GM21529 (cell line): ENCODE measurements at regions not wholly inside any gene's neighbourhood (a gene's known extent, or its start where the extent isn't known, plus 50 kb on each side); places are given as distances from the start of the nearest gene placed in this dataset.

Source experiments
- ATAC-seq: cut with Tn5 transposase; IDR thresholded peaks from one replicate; pipeline ENCODE4 v1.9.1; 2021; ENCODE audit not compliant: unreplicated experiment

DNA sequence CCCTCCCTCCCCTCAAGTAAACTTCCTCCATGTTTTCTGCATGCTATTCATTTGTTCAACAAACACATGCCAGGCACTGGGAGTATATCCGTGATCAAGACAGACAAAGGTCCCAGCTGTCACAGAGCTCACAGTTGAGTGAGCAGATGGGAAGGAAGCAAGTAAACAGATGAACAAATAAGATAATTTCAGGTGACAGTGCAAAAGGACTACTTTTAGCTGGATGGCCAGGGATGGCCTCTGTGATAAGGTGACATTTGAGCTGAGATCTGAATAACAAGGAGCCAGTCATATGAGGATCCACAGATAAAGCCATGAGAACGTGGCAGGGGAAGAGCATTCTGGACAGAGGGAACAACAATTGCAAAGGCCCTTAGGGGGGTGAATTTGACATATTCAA, 121.7 kb upstream of the RAD23B start:
- ATAC-seq: no peak

DNA sequence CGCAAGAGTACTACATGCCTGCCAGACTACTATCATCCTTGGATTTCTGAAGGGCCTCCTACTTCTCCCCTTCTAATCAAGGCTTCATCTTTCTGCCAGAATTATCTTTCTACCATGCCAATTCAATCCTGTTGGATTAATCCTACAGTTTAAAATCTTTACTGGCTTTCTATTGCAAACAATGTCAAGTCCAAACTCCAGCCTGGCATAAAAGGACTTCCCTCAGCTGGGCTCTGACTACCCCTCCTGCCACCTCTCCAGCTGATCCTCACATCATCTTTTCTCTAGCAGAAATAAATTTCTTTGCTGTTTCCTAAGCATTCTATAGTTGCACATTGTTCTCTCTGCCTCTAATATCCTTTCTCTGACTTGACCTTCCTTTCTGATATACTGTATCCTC, 119.7 kb upstream of the RAD23B start:
- no peak for ATAC-seq

DNA sequence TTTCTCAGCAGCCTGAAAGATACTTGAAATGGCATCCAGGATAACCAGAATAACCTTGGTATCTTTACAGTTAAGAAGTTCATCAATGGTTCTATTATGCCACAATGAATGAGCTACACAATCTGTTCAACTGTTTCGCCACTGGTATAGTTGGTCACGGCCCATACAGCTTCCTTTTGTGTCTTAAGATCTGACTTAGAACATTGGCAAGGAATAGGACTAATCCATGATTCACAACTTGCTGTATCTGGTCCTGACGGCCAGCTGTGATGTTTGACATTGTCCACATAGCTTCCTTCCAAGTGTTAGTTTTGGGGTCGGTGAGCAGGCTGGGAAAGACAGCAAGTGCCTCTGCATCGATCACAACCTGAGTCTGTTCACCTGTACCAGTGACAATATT, 113.3 kb upstream of the RAD23B start:
- no peak for ATAC-seq

DNA sequence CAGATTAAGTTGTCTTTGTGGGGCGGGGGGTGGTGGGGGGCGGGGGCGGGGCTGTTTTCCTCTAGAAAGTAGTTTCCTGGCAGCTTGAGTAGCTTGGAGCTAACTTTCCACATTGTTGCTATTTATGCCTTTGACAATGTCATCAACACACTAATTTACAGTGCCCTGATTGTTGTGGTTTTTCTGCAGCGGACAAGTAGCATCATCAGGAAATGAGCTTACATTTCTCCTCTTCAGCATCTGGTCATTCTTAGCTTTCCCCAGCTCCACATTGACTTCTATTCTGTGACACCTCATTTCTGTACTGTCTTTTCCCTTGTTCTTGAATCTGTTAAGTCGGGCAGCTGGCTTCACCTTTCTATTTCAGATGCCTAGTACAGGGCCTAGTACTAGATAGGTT, 112.3 kb upstream of the RAD23B start:
- no peak for ATAC-seq

DNA sequence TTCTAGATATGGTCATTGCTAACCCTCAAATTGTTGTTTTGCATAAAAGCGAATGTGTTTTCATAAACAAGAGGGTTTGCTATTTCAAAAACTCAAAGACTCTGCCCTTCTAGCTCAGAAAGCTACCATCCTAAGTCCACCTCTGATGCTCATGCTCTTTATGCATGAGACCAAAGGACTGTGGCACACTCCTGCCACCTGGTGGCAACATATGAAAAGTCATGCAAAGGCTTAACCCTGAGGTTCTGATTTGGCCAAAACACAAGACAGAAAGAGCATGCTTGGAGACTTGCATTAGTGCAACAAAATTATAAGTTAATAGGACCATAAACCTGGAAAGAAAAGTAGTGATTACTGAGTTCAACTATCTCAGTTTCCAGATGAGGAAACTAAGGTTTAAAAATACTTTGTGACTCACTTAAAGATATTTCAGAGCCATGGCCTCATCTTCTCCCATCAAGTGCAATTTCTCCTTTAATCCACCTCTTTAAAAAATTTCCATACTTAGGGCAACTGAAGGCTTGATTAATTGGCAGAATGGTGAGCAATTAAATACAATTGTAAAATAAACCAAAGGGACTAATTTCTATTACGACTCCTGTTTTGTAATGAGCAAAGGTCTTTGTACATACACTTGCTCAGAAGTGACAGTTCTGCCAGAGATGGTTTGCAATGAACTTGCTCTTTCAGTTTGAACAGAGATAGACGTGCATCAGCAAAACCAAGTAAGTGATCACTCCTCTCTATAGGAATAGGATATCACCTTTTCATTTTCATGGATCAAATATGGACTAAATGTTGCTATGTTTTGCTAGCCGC, 110.7 kb upstream of the RAD23B start:
- peak; percentile 65 for ATAC-seq

DNA sequence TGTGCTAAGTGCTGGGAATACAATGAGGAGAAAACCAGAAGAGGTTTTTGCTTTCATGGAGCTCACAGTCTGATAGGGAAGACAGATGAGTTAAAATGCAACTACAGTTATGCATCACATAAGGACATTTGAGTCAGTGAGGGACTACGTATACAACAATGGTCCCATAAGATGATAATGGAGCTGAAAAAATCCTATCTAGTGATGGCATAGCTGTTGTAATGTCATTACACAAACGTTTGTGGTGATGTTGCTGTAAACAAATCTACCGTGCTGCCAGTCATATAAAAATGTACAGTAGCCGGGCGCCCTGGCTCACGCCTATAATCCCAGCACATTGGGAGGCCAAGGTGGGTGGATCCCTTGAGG, 110.1 kb upstream of the RAD23B start:
- peak; percentile 61 for ATAC-seq

DNA sequence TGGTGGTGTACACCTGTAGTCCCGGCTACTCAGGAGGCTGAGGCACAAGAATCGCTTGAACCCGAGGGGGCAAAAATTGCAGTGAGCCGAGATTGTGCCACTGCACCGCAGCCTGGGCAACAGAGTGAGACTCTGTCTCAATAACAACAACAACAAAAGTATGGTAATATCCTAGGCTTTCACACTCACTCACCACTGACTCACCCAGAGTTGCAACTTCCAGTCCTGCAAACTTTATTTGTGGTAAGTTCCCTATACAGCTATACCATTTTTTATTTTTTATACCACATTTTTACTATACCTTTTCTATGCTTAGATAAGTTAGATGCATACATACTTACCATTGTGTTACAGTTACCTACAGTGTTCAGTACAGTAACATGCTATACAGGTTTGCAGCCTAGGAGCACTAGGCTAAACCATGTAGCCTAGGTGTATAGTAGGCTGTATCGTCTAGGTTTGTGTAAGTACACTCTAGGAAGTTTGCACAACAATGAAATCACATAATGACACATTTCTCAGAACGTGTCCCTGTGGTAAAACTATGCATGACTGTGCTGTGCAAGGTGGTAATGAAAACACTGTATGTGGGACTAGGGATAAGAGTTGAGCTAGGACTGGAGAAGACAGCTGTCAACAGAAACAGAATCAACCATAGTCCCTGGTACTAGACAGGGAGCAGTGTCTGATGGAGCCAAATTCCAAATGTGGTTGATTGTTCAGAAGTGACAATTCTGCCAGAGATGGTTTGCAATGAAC, 109.5 kb upstream of the RAD23B start:
- ATAC-seq: no peak

DNA sequence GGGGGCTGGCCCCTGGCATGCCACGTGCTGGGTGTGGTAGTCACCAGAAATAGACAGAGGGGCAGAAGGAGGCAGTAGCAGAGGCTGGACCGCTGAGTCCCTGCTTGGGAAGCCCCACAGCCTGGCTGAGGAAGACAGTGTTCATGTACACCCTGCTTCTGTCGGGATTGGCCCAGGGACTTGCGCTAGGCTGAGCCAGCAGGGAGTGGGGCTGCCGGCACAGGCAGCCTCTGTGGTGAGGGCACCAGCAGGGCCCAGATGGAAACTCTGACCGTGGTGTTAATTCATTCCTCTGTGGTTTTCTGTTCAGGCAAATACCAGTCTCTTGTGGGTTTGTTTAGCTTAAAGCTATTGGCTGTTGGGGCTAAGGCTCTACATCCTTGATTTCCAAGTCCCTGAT, 108.6 kb upstream of the RAD23B start:
- ATAC-seq: no peak

DNA sequence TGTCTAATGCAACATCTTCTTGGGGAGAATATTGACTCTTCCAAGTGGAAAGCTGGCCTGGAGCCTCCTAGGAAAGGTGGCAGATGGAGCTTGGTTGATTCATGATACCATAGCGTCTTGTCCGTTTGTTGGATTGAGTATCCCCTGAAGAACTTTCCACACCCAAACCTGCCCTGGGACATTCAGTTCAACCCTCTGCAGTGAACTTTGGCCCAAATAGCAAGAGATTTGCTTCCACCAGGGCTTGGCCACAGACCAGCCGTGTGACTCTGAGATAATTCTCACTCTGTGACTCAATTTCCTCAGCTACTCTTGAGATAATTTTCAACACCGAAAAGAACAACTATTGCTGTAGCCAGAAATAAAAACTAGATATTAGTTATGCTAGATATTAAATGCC, 108.0 kb upstream of the RAD23B start:
- ATAC-seq: no peak

DNA sequence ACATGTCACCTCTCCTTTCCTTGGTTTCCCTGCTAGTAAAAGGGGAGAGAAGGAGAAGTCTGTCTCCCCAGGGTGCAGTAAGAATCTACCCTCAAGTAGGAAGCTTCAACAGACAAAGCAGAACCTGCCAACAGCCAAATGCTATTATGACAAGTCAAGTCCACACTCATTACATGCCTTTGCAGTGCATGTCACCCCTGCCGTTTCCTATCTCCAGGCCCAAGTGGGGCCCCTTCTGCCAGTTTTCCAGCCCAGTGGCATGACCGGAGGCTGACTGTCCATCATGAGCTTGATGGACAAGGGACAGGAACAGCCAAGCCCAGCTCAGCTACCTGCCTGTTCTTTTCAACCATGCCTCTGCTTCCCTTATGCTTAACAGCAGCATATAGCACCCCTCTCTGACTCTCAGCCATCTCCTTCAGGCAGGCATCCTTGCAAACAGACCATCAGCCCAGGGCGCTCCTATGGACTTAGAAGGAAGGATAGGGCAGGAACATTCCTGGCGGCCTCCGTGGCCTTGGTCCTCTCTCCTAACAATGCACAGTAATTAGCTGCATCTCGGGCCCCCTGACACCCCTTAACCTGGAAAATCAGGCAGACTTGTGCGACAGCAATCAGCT, 107.2 kb upstream of the RAD23B start:
- ATAC-seq: no peak

DNA sequence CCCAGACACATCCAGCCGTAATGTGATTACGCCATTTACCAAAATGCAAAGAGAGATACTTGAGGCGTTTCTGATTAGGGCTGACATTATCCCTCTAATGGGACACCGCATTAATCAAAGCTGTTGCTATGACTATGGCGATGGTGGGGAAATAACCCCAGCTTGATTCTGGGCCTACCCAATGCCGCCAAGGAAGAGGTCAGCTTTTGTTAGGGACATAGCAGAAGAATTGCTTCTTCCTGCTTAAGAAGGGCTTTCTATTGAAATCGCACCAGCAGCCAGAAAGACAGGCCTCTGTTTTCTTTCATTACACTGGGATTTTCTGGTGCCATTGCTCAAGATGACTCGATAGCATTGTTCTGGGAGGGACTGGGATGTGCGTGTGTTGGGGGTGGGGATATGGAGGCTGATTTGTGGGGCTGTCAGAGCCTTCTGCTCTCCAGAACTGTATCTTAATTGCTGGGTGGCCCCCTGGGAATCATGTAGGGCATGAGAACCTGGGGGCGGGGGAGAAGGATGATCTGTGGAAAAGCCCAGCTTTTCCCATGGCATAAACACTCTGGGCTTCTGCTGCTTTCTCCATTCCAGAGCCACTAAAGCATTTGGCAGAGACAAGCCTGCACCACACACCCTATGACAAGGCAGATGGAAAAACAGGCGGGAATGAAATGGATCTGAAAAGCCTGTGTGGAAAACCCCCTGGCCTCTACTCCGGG, 106.5 kb upstream of the RAD23B start:
- no peak for ATAC-seq

DNA sequence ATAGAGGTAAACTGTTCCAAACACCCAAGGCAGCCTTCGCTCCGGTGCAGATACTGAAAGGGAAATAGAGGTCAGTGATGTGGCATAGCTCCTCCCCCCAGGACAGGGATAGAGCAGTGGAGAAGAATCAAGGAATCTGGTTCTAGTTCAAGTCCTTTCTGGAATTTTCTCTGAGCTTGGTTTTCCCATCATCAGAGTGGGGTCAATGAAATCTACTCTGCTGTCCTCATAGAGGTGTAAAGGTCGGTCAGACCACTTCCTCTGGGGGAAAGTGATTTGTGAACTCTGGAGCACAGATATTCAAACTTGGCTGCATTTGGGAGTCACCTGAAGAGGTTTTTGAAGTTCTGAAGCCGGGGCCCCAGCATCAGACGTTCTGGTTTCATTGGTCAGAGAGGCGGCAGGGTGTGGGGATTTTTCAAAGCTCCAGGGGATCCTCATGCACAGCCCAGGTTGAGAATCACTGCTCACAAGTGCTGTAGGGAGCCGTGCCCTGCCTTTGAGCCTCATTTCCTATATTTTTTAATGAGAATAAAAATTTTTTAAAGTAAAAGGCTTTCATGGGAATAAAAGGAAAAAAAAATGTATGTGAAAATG, 105.7 kb upstream of the RAD23B start:
- peak; percentile 38 for ATAC-seq

DNA sequence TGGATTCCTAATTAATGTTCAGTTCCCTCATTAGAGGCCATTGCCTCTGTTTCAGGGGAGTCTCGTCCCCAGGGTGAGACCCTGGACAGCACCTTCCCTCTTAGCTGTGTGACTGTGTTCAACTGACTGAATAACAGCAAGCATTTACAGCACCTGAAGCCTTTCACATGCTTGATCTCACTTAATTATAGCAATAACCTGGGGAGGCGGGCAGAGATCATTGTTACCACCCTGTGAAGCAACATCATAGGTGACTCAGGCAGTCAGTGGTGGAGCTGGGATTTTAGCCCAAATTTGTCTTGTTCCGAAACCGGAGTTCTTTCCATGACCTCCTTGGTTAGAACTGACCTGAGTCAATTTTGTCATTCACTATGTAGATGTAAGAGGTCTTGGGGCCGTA, 105.2 kb upstream of the RAD23B start:
- no peak for ATAC-seq

DNA sequence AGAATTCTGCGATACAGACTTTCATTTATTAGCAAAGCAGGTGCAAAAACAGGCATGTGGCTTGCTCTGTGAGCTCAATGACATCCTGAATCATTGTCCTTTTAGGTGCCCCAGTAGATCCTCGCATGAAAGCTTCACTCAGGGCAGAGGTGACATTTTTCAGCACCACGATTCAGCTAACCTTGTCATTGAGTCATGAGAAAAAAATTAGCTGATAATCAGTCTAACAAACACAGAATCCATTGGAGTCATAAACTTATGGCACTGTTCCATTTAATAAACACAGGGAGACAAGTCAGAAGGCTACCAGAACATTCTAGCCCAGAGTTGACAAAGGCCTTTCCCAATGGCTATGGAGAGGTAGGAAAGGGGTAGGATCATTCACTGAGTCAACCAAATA, 104.8 kb upstream of the RAD23B start:
- no peak for ATAC-seq

DNA sequence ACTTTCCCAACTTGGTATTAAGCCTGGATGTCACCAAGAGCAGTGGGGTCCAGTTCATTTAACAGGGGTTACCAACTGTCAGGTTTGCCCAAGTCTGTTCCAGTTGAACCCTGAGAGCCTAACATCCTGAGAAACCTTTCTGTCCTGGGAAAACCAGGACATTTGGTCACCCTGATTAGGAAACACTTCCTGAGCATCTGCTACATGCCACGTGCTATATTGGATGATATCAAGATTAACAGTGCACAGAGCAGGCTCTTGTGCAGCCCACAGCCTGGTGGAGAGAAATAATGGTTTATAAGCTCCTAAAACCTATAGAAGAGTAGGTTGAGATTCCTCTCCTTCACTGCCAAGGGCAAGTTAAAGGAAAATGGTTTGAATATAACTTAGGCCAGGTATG, 102.9 kb upstream of the RAD23B start:
- no peak for ATAC-seq

DNA sequence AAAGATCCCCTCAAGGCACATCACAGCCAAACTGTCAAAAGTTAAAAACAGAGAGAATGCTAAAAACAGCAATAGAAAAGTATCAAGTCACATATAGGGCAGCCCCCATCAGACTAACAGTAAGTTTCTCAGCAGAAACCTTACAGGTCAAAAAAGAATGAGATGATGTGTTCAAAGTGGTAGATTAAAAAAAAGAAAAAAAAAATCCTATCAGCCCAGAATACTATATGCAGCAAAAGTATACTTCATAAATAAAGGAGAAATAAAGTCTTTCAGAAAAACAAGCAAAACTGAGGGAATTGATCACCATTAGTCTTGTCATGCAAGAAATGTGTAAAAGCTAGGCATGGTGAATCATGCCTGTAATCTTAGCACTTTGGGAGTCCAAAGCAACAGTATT, 99.9 kb upstream of the RAD23B start:
- no peak for ATAC-seq

DNA sequence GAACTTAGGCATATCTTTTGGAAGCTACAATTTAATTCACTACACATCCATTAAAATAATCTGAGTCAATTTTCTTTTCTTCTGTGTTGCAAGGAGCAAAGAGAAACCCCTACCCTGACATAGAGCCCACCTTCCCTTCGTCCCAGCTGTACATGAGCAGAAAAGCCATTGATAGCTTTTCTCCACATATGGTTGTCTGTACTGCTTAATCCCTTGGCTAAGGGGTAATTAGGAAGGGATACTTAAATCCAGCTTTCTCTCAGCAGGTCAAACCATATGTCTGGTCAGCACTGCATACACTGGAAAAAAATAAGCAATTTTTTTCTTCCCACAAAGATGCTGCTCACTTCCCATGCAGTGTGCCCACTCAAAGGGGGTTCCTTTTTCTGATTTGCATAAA, 94.7 kb upstream of the RAD23B start:
- ATAC-seq: no peak

DNA sequence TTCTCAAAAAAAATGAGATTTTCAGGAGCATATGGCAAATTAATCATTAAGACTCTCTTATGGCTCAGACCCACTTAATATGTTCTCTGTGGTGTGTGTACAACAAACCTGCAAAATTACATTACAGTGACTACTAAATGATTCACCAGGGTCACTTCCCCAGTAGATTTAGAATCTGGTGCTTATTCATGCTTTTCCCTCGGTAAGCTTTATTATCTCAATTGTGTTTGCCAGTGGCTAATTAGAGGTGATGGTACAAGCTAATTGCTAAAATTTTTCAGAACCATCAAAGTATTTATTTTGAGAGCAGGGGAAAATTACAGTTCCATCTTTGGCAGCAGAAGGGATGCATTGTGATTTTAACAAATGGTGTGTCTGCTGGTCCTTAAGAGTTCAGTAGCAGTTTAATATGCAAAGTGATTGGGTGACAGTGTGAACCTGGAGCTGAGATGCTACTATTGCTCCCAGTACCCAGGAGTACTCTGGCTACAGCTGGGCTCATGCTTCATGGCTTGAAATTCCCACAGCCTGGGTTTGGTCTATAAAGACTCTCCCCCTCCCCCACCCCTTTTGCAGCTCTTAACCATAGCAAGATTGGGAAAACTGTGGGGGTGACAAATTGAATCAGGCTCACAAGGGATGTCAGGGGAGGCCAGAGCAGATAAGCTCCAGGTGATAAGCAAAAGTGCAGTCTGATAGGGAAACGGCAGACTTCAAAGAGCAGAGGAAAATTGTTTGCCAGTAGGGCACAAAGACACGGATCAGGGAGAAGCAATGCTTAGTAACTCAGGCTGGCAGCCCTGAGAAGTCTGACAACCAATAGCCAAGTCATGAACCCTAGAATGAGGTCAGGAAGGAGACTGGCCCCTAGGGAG, 92.8 kb upstream of the RAD23B start:
- no peak for ATAC-seq

DNA sequence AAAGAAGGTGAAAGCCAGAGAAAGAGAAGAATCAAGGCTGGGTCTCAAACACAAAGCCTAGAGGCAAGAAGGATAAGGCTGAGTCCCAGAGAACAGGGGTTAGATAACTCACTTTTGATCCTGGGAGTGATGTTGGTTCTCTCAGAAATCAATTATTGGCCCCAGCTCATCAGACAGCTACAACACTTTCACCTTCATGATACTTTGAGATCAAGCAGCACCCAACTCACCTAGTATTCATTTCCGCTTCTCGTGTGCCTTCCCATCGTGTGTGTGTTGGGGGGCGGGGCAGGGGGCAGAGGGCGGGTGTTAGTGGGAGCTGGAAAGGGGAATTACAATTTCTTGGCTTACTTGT, 92.2 kb upstream of the RAD23B start:
- ATAC-seq: no peak

DNA sequence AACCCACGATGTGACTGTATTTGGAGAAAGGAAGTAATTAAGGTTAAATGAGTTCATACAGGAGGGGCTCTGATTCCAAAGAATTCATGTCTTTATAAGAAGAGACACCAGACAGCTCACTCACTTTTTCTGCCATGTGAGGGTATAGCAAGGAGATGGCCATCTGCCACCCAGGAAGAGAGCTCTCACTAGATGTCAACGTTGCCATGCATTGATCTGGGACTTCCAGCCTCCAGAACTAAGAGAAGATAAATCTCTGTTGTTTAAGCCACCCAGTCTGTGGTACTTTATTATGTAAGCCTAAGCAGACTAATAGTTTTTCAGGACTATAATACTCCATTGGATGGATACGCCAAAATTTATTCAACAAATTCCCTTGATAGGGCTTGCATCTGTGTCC, 89.8 kb upstream of the RAD23B start:
- ATAC-seq: no peak
